ENCODE measurements at regions not wholly inside any gene's neighbourhood (a gene's known extent, or its start where the extent isn't known, plus 50 kb on each side); places are given as distances from the start of the nearest gene placed in this dataset.

DNA sequence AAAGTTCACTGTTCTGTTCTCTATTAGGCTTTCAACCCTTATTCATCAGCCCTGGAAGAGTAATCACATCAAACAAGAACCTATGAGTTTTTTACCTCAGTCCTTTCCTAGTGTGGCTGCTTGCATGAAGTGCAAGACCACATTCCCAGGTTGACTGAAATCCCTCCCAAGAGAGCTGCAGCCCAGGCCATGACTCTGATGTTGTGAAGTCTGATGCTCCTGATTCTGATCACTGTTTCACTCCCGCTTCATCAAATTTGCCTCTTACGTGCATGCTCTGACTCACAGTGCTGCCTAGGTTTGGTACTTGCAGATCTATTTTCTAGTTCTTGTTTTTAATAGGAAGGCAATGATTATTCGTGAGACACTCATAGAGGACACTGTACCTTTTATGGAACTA, 58.2 kb upstream of the DSEL start:
- DNase-seq: no peak

DNA sequence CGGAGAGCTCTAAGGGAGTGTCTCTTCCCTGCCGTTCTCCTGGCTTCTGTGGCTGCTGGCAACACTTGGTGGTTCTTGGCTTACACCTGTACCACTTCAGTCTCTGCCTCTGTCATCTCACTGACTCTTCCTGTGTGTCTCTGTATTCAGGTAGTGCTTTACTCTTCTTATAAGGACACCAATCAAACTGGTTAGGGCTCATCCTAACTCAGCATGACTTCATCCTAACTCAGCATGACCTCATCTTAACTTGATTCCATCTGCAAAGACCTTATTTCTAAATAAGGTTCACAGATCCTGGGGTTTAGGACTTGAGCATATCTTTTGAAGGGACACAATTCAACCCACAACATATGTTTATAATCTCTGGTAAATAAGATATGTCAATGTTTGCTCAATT, 51.6 kb upstream of the DSEL start:
- no peak for DNase-seq
